DND-41 (cell line): ENCODE measurements at regions not wholly inside any gene's neighbourhood (a gene's known extent, or its start where the extent isn't known, plus 50 kb on each side); places are given as distances from the start of the nearest gene placed in this dataset.

Experiments
- ATAC-seq: fragments of 200-7000 bp; cut with Tn5 transposase; 3 replicates; pipeline ENCODE4 v1.9.1; 2021; ENCODE audit warnings: low read depth; ENCODE audit not compliant: insufficient read depth
- DNase-seq: peaks from one replicate; pipeline ENCODE4 v3.0.0-alpha.2; 2020
- H2AFZ ChIP-seq: 2 replicates; pipeline ENCODE4 v1.6.0; 2012; ENCODE audit warnings: low read depth, low read length
- H3K27ac ChIP-seq: 2 replicates; pipeline ENCODE4 v1.5.1; 2012; ENCODE audit warnings: low read length, inconsistent platforms
- H3K27me3 ChIP-seq: fragments of 200-600 bp; sonication (generic); 2 replicates; pipeline ENCODE4 v1.6.0; 2012; ENCODE audit warnings: low read length, mild to moderate bottlenecking, inconsistent platforms; ENCODE audit not compliant: insufficient read depth, poor library complexity
- H3K36me3 ChIP-seq: 2 replicates; pipeline ENCODE4 v1.5.1; 2012; ENCODE audit warnings: low read length, inconsistent platforms; ENCODE audit not compliant: insufficient read depth
- H3K4me1 ChIP-seq: 2 replicates; pipeline ENCODE4 v1.5.1; 2012; ENCODE audit warnings: mild to moderate bottlenecking, low read length; ENCODE audit not compliant: insufficient read depth
- H3K4me2 ChIP-seq: 2 replicates; pipeline ENCODE4 v1.6.0; 2012; ENCODE audit warnings: mild to moderate bottlenecking, moderate library complexity, low read length, inconsistent platforms; ENCODE audit not compliant: insufficient read depth
- H3K4me3 ChIP-seq, 2 experiments: fragments of 200-600 bp in 1 of 2; shearing (Covaris generic) in 1 of 2; 2 replicates each; pipeline ENCODE4 v1.5.1; 2012 to 2016; ENCODE audit warnings: inconsistent platforms in 2 of 2, low read length in 2 of 2, mild to moderate bottlenecking in 2 of 2, low read depth in 1 of 2, moderate library complexity in 1 of 2
- H3K79me2 ChIP-seq: 2 replicates; pipeline ENCODE4 v1.6.0; 2012; ENCODE audit warnings: low read length, inconsistent platforms; ENCODE audit not compliant: insufficient read depth
- H3K9ac ChIP-seq: 2 replicates; pipeline ENCODE4 v1.6.0; 2012; ENCODE audit warnings: low read depth, mild to moderate bottlenecking, inconsistent platforms, low read length, moderate library complexity
- H3K9me3 ChIP-seq: 2 replicates; pipeline ENCODE4 v1.5.1; 2012; ENCODE audit warnings: low read length, moderate library complexity, mild to moderate bottlenecking, inconsistent platforms; ENCODE audit not compliant: insufficient read depth, severe bottlenecking
- H4K20me1 ChIP-seq: 2 replicates; pipeline ENCODE4 v1.6.0; 2012; ENCODE audit warnings: low read length; ENCODE audit not compliant: insufficient read depth
- EZH2 ChIP-seq: IDR thresholded peaks from 3 replicates; pipeline ENCODE4 v1.6.1; 2012; ENCODE audit warnings: borderline replicate concordance, low read depth, mild to moderate bottlenecking, moderate library complexity, low read length, inconsistent platforms; ENCODE audit not compliant: severe bottlenecking
- TF ChIP-seq, protein P1 (sequence below): IDR thresholded peaks from 2 replicates; pipeline ENCODE4 v1.5.1; 2012; ENCODE audit warnings: borderline replicate concordance, low read length, moderate library complexity, mild to moderate bottlenecking; ENCODE audit not compliant: poor library complexity, severe bottlenecking; ENCODE audit errors: extremely low read depth

DNA sequence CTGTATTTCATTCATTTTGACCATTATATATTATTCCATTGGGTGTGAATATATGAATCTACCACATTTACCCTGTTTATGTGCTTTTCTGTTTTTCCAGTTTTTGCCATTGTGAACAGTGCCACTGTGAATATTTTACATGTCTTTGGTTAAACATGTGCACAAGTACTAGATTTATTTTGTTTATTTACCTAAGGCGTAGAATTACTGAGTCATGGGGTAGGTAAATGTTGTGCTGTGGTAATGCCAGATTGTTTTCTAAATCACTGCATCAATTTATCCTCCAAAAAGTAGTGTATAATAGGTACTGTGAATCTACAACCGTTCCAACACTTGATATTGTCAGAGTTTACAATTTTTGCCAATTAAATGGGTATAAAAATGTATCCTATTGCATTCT is 362.1 kb upstream of the AGTR1 start:
- no peak overlapping the region for H3K4me3 ChIP-seq
- no peak overlapping the region for H3K4me2 ChIP-seq
- H4K20me1 ChIP-seq: no peaks in the 10 kb centered on the region
- H2AFZ ChIP-seq: no peak overlapping the region
- no peak overlapping the region for H3K27ac ChIP-seq
- no peaks in the 10 kb centered on the region for H3K4me1 ChIP-seq
- H3K79me2 ChIP-seq: no peaks in the 10 kb centered on the region
- no peaks in the 10 kb centered on the region for H3K9me3 ChIP-seq
- DNase-seq (no peak), ATAC-seq (no peak)
- TF ChIP-seq EZH2: no peak
- TF ChIP-seq, protein P1, sequence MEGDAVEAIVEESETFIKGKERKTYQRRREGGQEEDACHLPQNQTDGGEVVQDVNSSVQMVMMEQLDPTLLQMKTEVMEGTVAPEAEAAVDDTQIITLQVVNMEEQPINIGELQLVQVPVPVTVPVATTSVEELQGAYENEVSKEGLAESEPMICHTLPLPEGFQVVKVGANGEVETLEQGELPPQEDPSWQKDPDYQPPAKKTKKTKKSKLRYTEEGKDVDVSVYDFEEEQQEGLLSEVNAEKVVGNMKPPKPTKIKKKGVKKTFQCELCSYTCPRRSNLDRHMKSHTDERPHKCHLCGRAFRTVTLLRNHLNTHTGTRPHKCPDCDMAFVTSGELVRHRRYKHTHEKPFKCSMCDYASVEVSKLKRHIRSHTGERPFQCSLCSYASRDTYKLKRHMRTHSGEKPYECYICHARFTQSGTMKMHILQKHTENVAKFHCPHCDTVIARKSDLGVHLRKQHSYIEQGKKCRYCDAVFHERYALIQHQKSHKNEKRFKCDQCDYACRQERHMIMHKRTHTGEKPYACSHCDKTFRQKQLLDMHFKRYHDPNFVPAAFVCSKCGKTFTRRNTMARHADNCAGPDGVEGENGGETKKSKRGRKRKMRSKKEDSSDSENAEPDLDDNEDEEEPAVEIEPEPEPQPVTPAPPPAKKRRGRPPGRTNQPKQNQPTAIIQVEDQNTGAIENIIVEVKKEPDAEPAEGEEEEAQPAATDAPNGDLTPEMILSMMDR: no peak
- no peaks in the 10 kb centered on the region for H3K36me3 ChIP-seq
- H3K9ac ChIP-seq: no peak overlapping the region
- H3K27me3 ChIP-seq: no peaks in the 10 kb centered on the region

GRCh38 chr3:148343416-148343815 is 354.3 kb upstream of the AGTR1 start:
- H3K4me3 ChIP-seq: no peak overlapping the region
- H3K27ac ChIP-seq: no peak overlapping the region
- no peaks in the 10 kb centered on the region for H3K79me2 ChIP-seq
- no peak overlapping the region for H3K9ac ChIP-seq
- no peak for ATAC-seq
- DNase-seq: no peak
- no peaks in the 10 kb centered on the region for H3K36me3 ChIP-seq
- no peaks in the 10 kb centered on the region for H4K20me1 ChIP-seq
- H3K4me2 ChIP-seq: no peak overlapping the region
- H3K27me3 ChIP-seq: no peaks in the 10 kb centered on the region
- no peak overlapping the region for H2AFZ ChIP-seq
- no peaks in the 10 kb centered on the region for H3K4me1 ChIP-seq
- H3K9me3 ChIP-seq: no peaks in the 10 kb centered on the region
- TF ChIP-seq EZH2: no peak
- TF ChIP-seq, protein P1: no peak

DNA sequence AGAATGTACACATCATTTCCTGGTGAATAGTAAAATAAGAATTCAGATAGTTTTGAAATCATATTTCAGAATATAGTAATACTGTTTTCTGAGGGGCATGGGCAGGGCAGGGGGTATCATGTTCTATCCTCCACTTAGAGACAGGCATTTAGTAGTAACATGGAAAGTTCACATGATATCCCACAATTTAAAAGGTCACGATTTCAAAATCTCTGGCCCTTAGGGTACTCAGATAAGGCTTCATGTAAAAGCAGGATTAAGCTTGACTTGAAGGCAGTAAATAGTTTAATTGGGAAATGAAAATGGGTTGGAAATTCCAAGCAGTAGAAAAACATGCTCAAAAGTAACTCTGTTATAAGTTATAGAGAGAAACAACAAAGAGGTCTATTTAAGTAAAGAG is 353.2 kb upstream of the AGTR1 start:
- ATAC-seq: no peak
- Histone ChIP-seq H4K20me1 (no peaks in the 10 kb centered on the region), H3K9ac (no peak overlapping the region), H3K27me3 (no peaks in the 10 kb centered on the region), H2AFZ (no peak overlapping the region), H3K36me3 (no peaks in the 10 kb centered on the region), H3K4me1 (no peaks in the 10 kb centered on the region), H3K9me3 (no peaks in the 10 kb centered on the region), H3K27ac (no peak overlapping the region), H3K79me2 (no peaks in the 10 kb centered on the region), H3K4me3 (no peak overlapping the region), H3K4me2 (no peak overlapping the region)
- no peak for DNase-seq
- TF ChIP-seq, protein P1: no peak
- no peak for TF ChIP-seq EZH2

GRCh38 chr3:148360051-148360450 is 337.7 kb upstream of the AGTR1 start:
- DNase-seq: no peak
- no peak overlapping the region for H3K27ac ChIP-seq
- ATAC-seq: no peak

More at GRCh38 chr3:148360051-148360450, 337.7 kb upstream of the AGTR1 start:
- Histone ChIP-seq H3K9ac (no peak overlapping the region), H3K27me3 (no peaks in the 10 kb centered on the region), H3K9me3 (no peaks in the 10 kb centered on the region), H3K4me1 (no peaks in the 10 kb centered on the region), H3K4me2 (no peak overlapping the region), H3K4me3 (no peak overlapping the region), H2AFZ (no peak overlapping the region), H3K36me3 (no peaks in the 10 kb centered on the region), H4K20me1 (no peaks in the 10 kb centered on the region), H3K79me2 (no peaks in the 10 kb centered on the region)
- TF ChIP-seq, protein P1: no peak
- no peak for TF ChIP-seq EZH2
